OCI-LY7 (cell line): ENCODE measurements at regions not wholly inside any gene's neighbourhood (a gene's known extent, or its start where the extent isn't known, plus 50 kb on each side); places are given as distances from the start of the nearest gene placed in this dataset.

Source experiments
- EZH2phosphoT487 ChIP-seq: fragments of 200-600 bp; sonication (generic); IDR thresholded peaks from 2 replicates; pipeline ENCODE4 v1.6.1; 2018; ENCODE audit warnings: low read depth, borderline replicate concordance, mild to moderate bottlenecking, mixed run types, antibody characterized with exemption, low read length, moderate library complexity, mixed read lengths
- TF ChIP-seq, protein P1 (sequence below): fragments of 200-600 bp; sonication (generic); conservative IDR thresholded peaks from 2 replicates; pipeline ENCODE4 v1.5.1; 2014; ENCODE audit warnings: mild to moderate bottlenecking, antibody characterized with exemption, low read length, moderate library complexity, mixed read lengths

DNA sequence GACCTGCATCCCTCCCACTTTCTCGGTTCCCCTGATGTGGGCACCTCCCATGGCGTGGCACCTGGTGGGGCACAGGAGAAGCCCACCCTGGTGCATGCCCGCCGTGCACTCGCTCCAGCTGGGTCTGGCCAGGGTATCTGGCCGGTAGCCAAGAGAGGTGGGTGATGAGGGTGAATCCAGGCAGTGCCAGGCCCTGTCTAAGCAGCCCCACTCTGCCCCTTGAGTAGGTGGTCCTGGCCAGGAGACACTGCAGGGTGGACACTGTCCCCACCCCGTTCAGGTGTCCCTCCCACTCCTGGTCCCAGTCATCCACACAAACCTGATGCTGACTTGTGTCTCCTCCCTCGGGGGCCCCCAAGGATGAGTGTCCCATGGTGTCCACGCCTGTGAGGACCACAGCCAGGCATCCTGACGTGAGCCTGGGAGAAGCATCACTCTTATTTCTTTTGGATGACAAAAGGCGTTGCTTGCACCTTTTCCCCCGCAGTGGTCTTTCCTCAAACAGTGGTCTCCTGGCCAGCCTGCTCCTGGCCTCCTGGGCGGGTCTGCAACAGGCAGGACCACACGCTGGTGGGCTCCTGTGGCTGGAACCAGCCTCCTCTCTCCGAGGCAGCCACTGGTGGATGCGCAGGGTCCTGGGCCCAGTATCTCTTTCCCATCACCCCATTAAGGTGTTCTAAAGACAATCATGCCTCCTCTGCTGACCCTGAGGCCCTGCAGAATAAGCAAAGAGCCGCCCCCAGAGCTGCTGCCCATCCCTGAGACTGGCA lies 922.3 kb downstream of the BRD1 start:
- TF ChIP-seq, protein P1, sequence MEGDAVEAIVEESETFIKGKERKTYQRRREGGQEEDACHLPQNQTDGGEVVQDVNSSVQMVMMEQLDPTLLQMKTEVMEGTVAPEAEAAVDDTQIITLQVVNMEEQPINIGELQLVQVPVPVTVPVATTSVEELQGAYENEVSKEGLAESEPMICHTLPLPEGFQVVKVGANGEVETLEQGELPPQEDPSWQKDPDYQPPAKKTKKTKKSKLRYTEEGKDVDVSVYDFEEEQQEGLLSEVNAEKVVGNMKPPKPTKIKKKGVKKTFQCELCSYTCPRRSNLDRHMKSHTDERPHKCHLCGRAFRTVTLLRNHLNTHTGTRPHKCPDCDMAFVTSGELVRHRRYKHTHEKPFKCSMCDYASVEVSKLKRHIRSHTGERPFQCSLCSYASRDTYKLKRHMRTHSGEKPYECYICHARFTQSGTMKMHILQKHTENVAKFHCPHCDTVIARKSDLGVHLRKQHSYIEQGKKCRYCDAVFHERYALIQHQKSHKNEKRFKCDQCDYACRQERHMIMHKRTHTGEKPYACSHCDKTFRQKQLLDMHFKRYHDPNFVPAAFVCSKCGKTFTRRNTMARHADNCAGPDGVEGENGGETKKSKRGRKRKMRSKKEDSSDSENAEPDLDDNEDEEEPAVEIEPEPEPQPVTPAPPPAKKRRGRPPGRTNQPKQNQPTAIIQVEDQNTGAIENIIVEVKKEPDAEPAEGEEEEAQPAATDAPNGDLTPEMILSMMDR = no peak
- no peak for TF ChIP-seq EZH2phosphoT487
